ENCODE measurements at regions not wholly inside any gene's neighbourhood (a gene's known extent, or its start where the extent isn't known, plus 50 kb on each side); places are given as distances from the start of the nearest gene placed in this dataset.

- TF ChIP-seq CTCF (IDR thresholded peaks at IDR 0.05): no peak
- TF ChIP-seq POLR2A (IDR thresholded peaks at IDR 0.05): no peak
Observed at GRCh38 chrX:8890794-8891193, 89.6 kb upstream of the FAM9A start.

All from Peyer's patch (tissue), 4 donors.